H9 (cell line): ENCODE measurements at regions not wholly inside any gene's neighbourhood (a gene's known extent, or its start where the extent isn't known, plus 50 kb on each side); places are given as distances from the start of the nearest gene placed in this dataset.

ENCODE experiments used
- DNase-seq: peaks from one replicate; pipeline ENCODE4 v3.0.0-alpha.2; 2017
- H2AFZ ChIP-seq: one replicate; pipeline ENCODE4 v1.6.1; 2013; ENCODE audit warnings: mild to moderate bottlenecking, low read length, control low read depth, moderate library complexity
- H2AK5ac ChIP-seq: 2 replicates; pipeline ENCODE4 v1.6.1; 2013; ENCODE audit warnings: low read length, control low read depth, mixed read lengths; ENCODE audit not compliant: insufficient read length
- H2BK120ac ChIP-seq: one replicate; pipeline ENCODE4 v1.6.1; 2013; ENCODE audit warnings: low read depth, mild to moderate bottlenecking, low read length, control low read depth, inconsistent platforms; ENCODE audit not compliant: poor library complexity, severe bottlenecking
- H2BK12ac ChIP-seq: 2 replicates; pipeline ENCODE4 v1.6.1; 2013; ENCODE audit warnings: low read length, control low read depth, mixed read lengths, low read depth; ENCODE audit not compliant: insufficient read length
- H2BK15ac ChIP-seq: 2 replicates; pipeline ENCODE4 v1.6.1; 2013; ENCODE audit warnings: low read depth, low read length, control low read depth
- H2BK20ac ChIP-seq: one replicate; pipeline ENCODE4 v1.6.1; 2013; ENCODE audit warnings: low read depth, mild to moderate bottlenecking, low read length, control low read depth, inconsistent platforms; ENCODE audit not compliant: poor library complexity, severe bottlenecking
- H2BK5ac ChIP-seq: 2 replicates; pipeline ENCODE4 v1.6.1; 2013; ENCODE audit warnings: low read length, control low read depth, mixed read lengths; ENCODE audit not compliant: insufficient read length
- H3K14ac ChIP-seq: 2 replicates; pipeline ENCODE4 v1.6.1; 2013; ENCODE audit warnings: low read length, control low read depth; ENCODE audit not compliant: insufficient read depth
- H3K18ac ChIP-seq: 2 replicates; pipeline ENCODE4 v1.6.1; 2013; ENCODE audit warnings: low read depth, mild to moderate bottlenecking, mixed read lengths, low read length, control low read depth; ENCODE audit not compliant: insufficient read length
- H3K23ac ChIP-seq: 2 replicates; pipeline ENCODE4 v1.6.1; 2013; ENCODE audit warnings: low read length, control low read depth, mixed read lengths, low read depth; ENCODE audit not compliant: insufficient read length
- H3K23me2 ChIP-seq: 2 replicates; pipeline ENCODE4 v1.6.1; 2013; ENCODE audit warnings: low read depth, mild to moderate bottlenecking, mixed read lengths, low read length, control low read depth; ENCODE audit not compliant: insufficient read length, poor library complexity, severe bottlenecking
- H3K27ac ChIP-seq: 2 replicates; pipeline ENCODE4 v1.5.1; 2013; ENCODE audit warnings: low read length, control low read depth, mixed read lengths, low read depth; ENCODE audit not compliant: insufficient read length
- H3K27me3 ChIP-seq: 2 replicates; pipeline ENCODE4 v1.6.1; 2013; ENCODE audit warnings: low read length, control low read depth, inconsistent platforms; ENCODE audit not compliant: insufficient read depth
- H3K4ac ChIP-seq: 2 replicates; pipeline ENCODE4 v1.6.1; 2013; ENCODE audit warnings: low read depth, mild to moderate bottlenecking, control low read depth, inconsistent platforms, low read length, moderate library complexity
- H3K4me1 ChIP-seq: 2 replicates; pipeline ENCODE4 v1.6.1; 2013; ENCODE audit warnings: low read length, control low read depth, inconsistent platforms; ENCODE audit not compliant: insufficient read depth
- H3K4me2 ChIP-seq: 2 replicates; pipeline ENCODE4 v1.6.1; 2013; ENCODE audit warnings: low read length, control low read depth, mixed read lengths; ENCODE audit not compliant: insufficient read length, insufficient read depth
- H3K56ac ChIP-seq: 2 replicates; pipeline ENCODE4 v1.6.1; 2013; ENCODE audit warnings: low read depth, mild to moderate bottlenecking, mixed read lengths, low read length, control low read depth; ENCODE audit not compliant: insufficient read length
- H3K79me1 ChIP-seq: 2 replicates; pipeline ENCODE4 v1.6.1; 2013; ENCODE audit warnings: low read depth, mild to moderate bottlenecking, moderate library complexity, low read length, control low read depth, inconsistent platforms; ENCODE audit not compliant: insufficient read depth, poor library complexity, severe bottlenecking
- H3K79me2 ChIP-seq: 2 replicates; pipeline ENCODE4 v1.6.1; 2013; ENCODE audit warnings: low read length, control low read depth, inconsistent platforms; ENCODE audit not compliant: insufficient read depth
- H3K9ac ChIP-seq: 2 replicates; pipeline ENCODE4 v1.6.1; 2013; ENCODE audit warnings: low read length, control low read depth, mixed read lengths; ENCODE audit not compliant: insufficient read length; ENCODE audit errors: extremely low read depth
- H3K9me3 ChIP-seq: one replicate; pipeline ENCODE4 v1.6.1; 2013; ENCODE audit warnings: low read depth, low read length, inconsistent platforms; ENCODE audit not compliant: control insufficient read depth
- H3T11ph ChIP-seq: one replicate; pipeline ENCODE4 v1.6.1; 2013; ENCODE audit warnings: mild to moderate bottlenecking, low read length, control low read depth, inconsistent platforms
- H4K20me1 ChIP-seq: one replicate; pipeline ENCODE4 v1.6.1; 2013; ENCODE audit not compliant: control insufficient read depth, insufficient read length, insufficient read depth
- H4K5ac ChIP-seq: 2 replicates; pipeline ENCODE4 v1.6.1; 2013; ENCODE audit warnings: low read depth, mild to moderate bottlenecking, mixed read lengths, low read length, control low read depth; ENCODE audit not compliant: insufficient read length
- H4K8ac ChIP-seq: replicated peaks from 2 replicates; pipeline ENCODE4 v1.6.1; 2013; ENCODE audit warnings: low read length, control low read depth, mixed read lengths, low read depth; ENCODE audit not compliant: insufficient read length
- H4K91ac ChIP-seq: 2 replicates; pipeline ENCODE4 v1.6.1; 2013; ENCODE audit warnings: low read depth, mild to moderate bottlenecking, moderate library complexity, mixed read lengths, low read length, control low read depth; ENCODE audit not compliant: insufficient read length
- H3K27ac Mint-ChIP-seq, 3 experiments: 2 replicates in 2 of 3; 3 replicates in 1 of 3; pipeline ENCODE4 v1.8.0; 2020 to 2021; ENCODE audit warnings: mixed read lengths in 3 of 3, mild to moderate bottlenecking in 1 of 3, moderate library complexity in 1 of 3
- H3K27me3 Mint-ChIP-seq: 2 replicates; pipeline ENCODE4 v1.8.0; 2021; ENCODE audit warnings: low read depth, mild to moderate bottlenecking, moderate library complexity, mixed read lengths
- H3K36me3 Mint-ChIP-seq, 3 experiments: 2 replicates in 2 of 3; 3 replicates in 1 of 3; pipeline ENCODE4 v1.8.0; 2020 to 2021; ENCODE audit warnings: low read depth in 3 of 3, mixed read lengths in 3 of 3; ENCODE audit not compliant: insufficient read depth in 1 of 3
- H3K4me1 Mint-ChIP-seq, 2 experiments: 2 replicates each; pipeline ENCODE4 v1.8.0; 2020; ENCODE audit warnings: mixed read lengths in 2 of 2
- H3K4me3 Mint-ChIP-seq, 2 experiments: 2 replicates in 1 of 2; 3 replicates in 1 of 2; pipeline ENCODE4 v1.8.0; 2020 to 2021; ENCODE audit warnings: mild to moderate bottlenecking in 2 of 2, mixed read lengths in 2 of 2, moderate library complexity in 1 of 2
- H3K9me3 Mint-ChIP-seq, 2 experiments: 2 replicates in 1 of 2; 3 replicates in 1 of 2; pipeline ENCODE4 v1.8.0; 2020; ENCODE audit warnings: mild to moderate bottlenecking in 2 of 2, mixed read lengths in 2 of 2, moderate library complexity in 1 of 2
- WGBS: extraction: QIAGEN DNeasy Blood & Tissue Kit; methylation state at CpG from one replicate; pipeline ENCODE4 v1.1.7; 2013; ENCODE audit warnings: missing lambda C conversion rate, low lambda C conversion rate, mixed read lengths; ENCODE audit not compliant: insufficient read length; ENCODE audit errors: extremely low coverage; 5-methylcytosine and 5-hydroxymethylcytosine counted together
- TF ChIP-seq, protein P1 (sequence below): fragments of 200-600 bp; sonication (generic); conservative IDR thresholded peaks from 3 replicates; pipeline ENCODE4 v1.8.0; 2021; ENCODE audit warnings: antibody characterized with exemption, mild to moderate bottlenecking

DNA sequence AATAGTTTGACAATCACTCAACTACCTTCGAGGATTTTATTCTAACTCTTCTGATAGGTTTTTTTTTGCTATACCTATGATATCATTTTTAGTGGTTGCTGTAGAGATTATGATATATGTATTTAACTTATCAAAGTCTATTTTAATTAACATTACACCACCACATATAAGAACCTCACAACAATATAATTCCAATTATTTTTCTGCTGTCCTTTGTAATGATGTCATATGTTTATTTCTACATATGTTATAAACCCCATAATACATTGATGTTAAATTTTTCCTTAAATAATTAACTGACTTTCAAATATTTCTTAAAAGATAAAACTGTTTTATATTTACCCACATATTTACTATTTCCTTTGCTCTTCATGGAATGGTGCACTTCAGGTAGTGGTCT lies 103.4 kb upstream of the KITLG start:
- DNase-seq, result no peak

More for the DNA sequence above, 103.4 kb upstream of the KITLG start:
- H3K18ac ChIP-seq, result no peak overlapping the region
- TF ChIP-seq, protein P1, sequence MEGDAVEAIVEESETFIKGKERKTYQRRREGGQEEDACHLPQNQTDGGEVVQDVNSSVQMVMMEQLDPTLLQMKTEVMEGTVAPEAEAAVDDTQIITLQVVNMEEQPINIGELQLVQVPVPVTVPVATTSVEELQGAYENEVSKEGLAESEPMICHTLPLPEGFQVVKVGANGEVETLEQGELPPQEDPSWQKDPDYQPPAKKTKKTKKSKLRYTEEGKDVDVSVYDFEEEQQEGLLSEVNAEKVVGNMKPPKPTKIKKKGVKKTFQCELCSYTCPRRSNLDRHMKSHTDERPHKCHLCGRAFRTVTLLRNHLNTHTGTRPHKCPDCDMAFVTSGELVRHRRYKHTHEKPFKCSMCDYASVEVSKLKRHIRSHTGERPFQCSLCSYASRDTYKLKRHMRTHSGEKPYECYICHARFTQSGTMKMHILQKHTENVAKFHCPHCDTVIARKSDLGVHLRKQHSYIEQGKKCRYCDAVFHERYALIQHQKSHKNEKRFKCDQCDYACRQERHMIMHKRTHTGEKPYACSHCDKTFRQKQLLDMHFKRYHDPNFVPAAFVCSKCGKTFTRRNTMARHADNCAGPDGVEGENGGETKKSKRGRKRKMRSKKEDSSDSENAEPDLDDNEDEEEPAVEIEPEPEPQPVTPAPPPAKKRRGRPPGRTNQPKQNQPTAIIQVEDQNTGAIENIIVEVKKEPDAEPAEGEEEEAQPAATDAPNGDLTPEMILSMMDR, result no peak
- H3K14ac ChIP-seq, result no peak overlapping the region
- no peak overlapping the region for H3K4me2 ChIP-seq
- H3K4me1 ChIP-seq, result no peaks in the 10 kb centered on the region
- H3K79me2 ChIP-seq, result no peaks in the 10 kb centered on the region
- no peaks in the 10 kb centered on the region for H3K9me3 ChIP-seq
- WGBS, result no CpG with 5 or more reads among the region's 1 CpG
- no peak overlapping the region for H2BK120ac ChIP-seq
- H3K4ac ChIP-seq, result no peak overlapping the region
- H2BK15ac ChIP-seq, result no peak overlapping the region
- H2AFZ ChIP-seq, result no peak overlapping the region
- H3K27ac ChIP-seq, result no peak overlapping the region
- H2BK12ac ChIP-seq, result no peak overlapping the region
- H3K56ac ChIP-seq, result no peak overlapping the region
- no peak overlapping the region for H4K8ac ChIP-seq
- H3K9me3 Mint-ChIP-seq, result no peaks in the 10 kb centered on the region; a peak in 1 of 5 replicates
- H3T11ph ChIP-seq, result no peak overlapping the region
- no peaks in the 10 kb centered on the region for H3K79me1 ChIP-seq
- H3K23ac ChIP-seq, result no peak overlapping the region
- H4K20me1 ChIP-seq, result no peaks in the 10 kb centered on the region
- H3K9ac ChIP-seq, result no peak overlapping the region
- H3K36me3 Mint-ChIP-seq, result peaks cover 0 to 8% (median 3%) of the 10 kb centered on the region in 3 experiments; a peak in 2 of 7 replicates
- H3K4me1 Mint-ChIP-seq, result peaks cover 0 to 2% of the 10 kb centered on the region in 2 experiments; a peak in 1 of 4 replicates
- no peak overlapping the region for H2BK20ac ChIP-seq
- no peak overlapping the region for H4K5ac ChIP-seq
- H2BK5ac ChIP-seq, result no peak overlapping the region
- H3K23me2 ChIP-seq, result no peaks in the 10 kb centered on the region
- no peaks in the 10 kb centered on the region; the same call in 1 of the 2 replicates for H3K27me3 Mint-ChIP-seq
- no peak overlapping the region for H3K4me3 Mint-ChIP-seq
- H3K27me3 ChIP-seq, result no peaks in the 10 kb centered on the region
- no peak overlapping the region for H4K91ac ChIP-seq
- no peak overlapping the region for H3K27ac Mint-ChIP-seq
- no peak overlapping the region for H2AK5ac ChIP-seq
